HG03571 (cell line): ENCODE measurements at regions not wholly inside any gene's neighbourhood (a gene's known extent, or its start where the extent isn't known, plus 50 kb on each side); places are given as distances from the start of the nearest gene placed in this dataset.

ENCODE experiments used
- ATAC-seq: cut with Tn5 transposase; IDR thresholded peaks from one replicate; pipeline ENCODE4 v1.9.1; 2021; ENCODE audit not compliant: unreplicated experiment

DNA sequence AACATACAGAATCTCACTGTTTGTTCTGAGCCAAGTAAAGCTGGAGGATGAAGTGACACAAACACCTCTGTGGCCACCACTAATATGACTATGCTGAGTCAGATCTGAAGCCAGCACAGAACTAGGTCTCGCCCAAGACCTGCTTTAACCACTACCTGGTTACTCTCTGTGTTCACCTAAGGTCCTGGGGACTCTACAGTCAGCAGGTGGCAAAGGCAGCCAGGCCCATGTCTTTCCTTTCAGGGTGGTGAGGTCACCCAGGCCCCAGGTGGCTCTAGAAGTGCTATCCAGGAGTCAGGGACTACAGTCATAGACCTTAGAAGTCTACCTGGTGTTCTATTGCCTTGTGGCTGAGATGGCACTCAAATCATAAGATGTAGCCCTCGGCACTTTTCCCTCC lies 287.9 kb upstream of the ARRDC4 start:
- no peak for ATAC-seq

DNA sequence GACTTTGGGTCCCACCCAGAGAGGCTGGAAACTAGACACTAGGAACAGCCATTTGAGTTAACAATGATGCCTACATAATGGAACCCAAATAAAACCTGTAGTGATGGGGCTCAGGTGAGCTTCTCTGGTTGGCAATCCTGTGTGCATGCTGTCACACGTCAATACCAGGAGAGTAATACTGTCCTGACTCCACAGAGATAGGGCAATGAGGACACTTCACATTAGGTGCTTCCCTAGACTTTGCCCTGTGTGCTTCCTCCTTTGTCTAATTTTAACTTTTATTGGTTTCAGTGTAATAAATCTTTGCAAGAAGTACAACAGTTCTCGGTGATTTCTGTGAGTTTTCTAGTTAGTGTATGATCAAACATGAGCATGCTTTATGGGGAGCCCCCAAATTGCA lies 281.8 kb upstream of the ARRDC4 start:
- ATAC-seq, result no peak

- no peak for ATAC-seq
These were observed 281.3 kb upstream of the ARRDC4 start for GRCh38 chr15:97679106-97679688.

GRCh38 chr15:97680606-97681220 lies 279.8 kb upstream of the ARRDC4 start:
- no peak for ATAC-seq

- no peak for ATAC-seq
These were observed 276.7 kb upstream of the ARRDC4 start for GRCh38 chr15:97683831-97684230.

- no peak for ATAC-seq
These were observed 276.3 kb upstream of the ARRDC4 start for GRCh38 chr15:97684249-97684648.

DNA sequence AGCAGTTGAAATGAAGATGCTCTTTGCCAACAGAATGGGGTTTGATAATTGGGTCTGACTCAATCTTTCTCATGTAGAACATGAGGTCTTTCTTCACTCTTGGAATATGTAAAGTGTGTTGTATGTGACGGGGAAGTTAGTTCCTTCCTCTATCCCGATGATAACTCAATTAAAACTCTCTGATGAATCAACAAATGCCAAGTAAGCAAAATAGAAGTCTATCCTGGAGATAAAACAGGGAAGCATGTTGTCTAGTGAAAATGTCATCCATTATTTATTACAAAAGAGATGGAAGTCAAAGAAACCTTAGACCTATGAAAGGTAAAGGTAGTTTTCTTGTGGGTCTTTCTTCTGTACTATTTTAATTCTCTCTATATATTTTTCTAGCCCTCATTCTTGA lies 274.2 kb upstream of the ARRDC4 start:
- no peak for ATAC-seq

- ATAC-seq, result no peak
These were observed 272.8 kb upstream of the ARRDC4 start for GRCh38 chr15:97687654-97688053.

- no peak for ATAC-seq
These were observed 272.3 kb upstream of the ARRDC4 start for GRCh38 chr15:97688177-97688576.

GRCh38 chr15:97688886-97689285 lies 271.6 kb upstream of the ARRDC4 start:
- no peak for ATAC-seq

- ATAC-seq, result no peak
These were observed 269.4 kb upstream of the ARRDC4 start for GRCh38 chr15:97691078-97691477.

- ATAC-seq, result no peak
These were observed 268.7 kb upstream of the ARRDC4 start for GRCh38 chr15:97691799-97692198.

- no peak for ATAC-seq
These were observed 268.0 kb upstream of the ARRDC4 start for GRCh38 chr15:97692301-97693015.

GRCh38 chr15:97694456-97694855 lies 266.0 kb upstream of the ARRDC4 start:
- ATAC-seq, result no peak

DNA sequence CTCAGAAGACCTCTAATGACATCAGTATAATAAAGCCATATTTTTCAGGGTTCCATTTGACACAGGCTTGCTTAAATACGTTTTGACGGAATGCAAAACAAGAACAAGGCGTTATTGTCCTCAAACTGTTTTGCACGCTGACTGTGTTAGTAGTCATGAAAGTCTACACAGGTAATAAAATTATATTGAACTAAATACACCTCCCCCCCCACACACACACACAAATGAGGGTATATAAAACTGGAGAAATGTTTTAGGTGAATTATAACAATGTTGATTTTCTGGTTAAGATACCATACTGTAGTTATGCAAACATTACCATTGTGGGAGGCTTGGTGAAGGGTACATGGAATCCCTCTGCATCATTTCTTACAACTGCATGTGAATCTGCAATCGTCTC lies 257.1 kb upstream of the ARRDC4 start:
- ATAC-seq, result no peak

- no peak for ATAC-seq
These were observed 254.4 kb upstream of the ARRDC4 start for GRCh38 chr15:97706059-97706458.

- no peak for ATAC-seq
These were observed 252.3 kb upstream of the ARRDC4 start for GRCh38 chr15:97708252-97708651.

- ATAC-seq, result no peak
These were observed 248.0 kb upstream of the ARRDC4 start for GRCh38 chr15:97712530-97712929.

DNA sequence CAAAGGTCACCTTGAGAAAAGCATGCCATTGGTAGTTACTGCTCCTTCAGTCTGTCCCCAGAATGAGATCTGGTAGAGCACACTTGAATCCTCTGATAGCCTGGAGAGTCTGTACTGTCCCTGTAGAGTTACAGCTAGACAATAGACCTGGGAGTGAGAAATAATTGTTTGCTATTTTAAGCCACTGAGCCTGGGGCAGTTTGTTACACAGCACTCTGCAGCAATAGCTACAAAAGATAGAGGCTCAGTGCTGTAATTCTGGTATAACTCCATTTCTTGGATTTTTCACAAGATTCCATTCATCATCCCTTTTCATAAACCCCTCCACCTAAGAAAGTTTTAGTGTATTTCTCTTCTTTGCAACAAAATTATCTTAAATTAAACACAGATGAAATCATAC lies 242.7 kb upstream of the ARRDC4 start:
- ATAC-seq, result no peak

DNA sequence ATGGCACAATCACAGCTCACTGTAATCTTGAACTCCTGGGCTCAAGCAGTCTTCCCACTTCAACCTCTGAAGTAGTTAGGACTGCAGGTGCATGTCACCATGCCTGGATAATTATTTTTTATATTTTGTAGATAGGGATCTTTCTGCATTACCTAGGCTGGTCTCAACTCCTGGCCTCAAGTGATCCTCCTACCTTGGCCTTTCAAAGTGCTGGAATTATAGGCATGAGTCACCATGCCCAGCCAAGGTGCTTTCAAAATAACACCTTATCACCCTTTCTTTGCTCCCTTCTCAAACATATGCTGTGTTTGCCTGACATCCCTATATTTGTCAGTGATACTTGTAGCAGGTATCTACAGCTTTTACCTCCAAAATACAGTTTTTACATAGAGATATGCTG lies 242.0 kb upstream of the ARRDC4 start:
- no peak for ATAC-seq

DNA sequence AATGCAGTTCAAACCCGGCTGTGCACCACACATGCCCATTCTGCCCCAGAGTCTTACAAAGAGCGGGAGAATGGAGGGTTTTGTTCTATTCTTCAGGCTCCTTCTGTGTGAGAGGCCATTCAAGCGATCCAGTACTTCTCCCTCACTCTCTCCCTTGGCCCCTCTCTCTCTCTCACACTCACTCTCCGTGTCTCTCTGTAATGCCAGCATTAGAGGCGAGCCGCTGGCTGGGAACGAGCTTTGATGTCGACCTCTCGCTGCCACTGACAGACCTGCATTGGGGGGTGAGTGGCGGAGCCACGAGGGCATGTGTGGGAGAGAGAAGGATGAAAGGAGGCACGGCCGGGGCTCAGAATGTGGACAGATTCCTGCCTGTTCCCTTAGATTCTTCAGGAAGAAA lies 231.7 kb upstream of the ARRDC4 start:
- ATAC-seq, result no peak

DNA sequence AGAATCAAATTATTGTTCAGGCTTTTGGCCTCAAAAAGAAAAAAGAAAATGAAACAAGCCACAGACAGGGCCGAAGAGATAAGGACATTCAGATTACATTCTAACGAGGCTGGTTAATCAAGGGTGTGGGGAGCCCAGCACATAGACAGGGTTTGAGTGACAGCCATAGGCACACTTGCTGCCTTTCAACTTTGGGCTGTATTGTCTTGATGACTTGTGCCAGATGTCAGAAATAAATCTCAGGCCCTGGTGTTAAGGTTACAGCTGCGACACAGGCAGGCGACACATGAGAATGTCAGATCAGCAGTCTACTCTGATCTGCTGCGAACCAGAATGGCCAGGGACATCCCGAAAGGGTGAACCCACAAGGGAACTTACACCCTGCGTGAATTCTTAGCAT lies 231.2 kb upstream of the ARRDC4 start:
- ATAC-seq, result no peak

- ATAC-seq, result no peak
These were observed 230.2 kb upstream of the ARRDC4 start for GRCh38 chr15:97730315-97730714.
